PC-9 (cell line): ENCODE measurements at regions not wholly inside any gene's neighbourhood (a gene's known extent, or its start where the extent isn't known, plus 50 kb on each side); places are given as distances from the start of the nearest gene placed in this dataset.

ENCODE experiments used
- BruUV-seq: library from RNA; stranded (reverse); fragments of 400-500 nt; replicated peaks from 2 replicates; lab custom pipeline; 2021; lab: Mats Ljungman, UMichigan
- CTCF ChIA-PET: fragments of 300-600 bp; sonication (Branson Sonifier 250); formaldehyde crosslinking; loops from one replicate; lab custom pipeline; 2022; ENCODE audit warnings: antibody characterized with exemption; lab: Charles Lee
- POLR2A ChIA-PET: fragments of 300-600 bp; sonication (Branson Sonifier 250); formaldehyde crosslinking; loops from one replicate; lab custom pipeline; 2022; ENCODE audit warnings: antibody characterized with exemption; ENCODE audit not compliant: unreplicated experiment; lab: Charles Lee
- DNase-seq, 2 experiments: peaks; one replicate each; pipeline versions ENCODE4 v3.0.0 to v3.0.0-alpha.2; 2015 to 2022; ENCODE audit warnings: mixed read lengths in 1 of 2
- H2AFZ ChIP-seq: fragments of 200-600 bp; sonication (generic); 2 replicates; pipeline ENCODE4 v1.8.1; 2017; ENCODE audit warnings: antibody characterized with exemption
- H3F3A ChIP-seq: fragments of 200-600 bp; sonication (generic); 2 replicates; pipeline ENCODE4 v1.8.1; 2017; ENCODE audit warnings: antibody characterized with exemption, mild to moderate bottlenecking, low read depth; ENCODE audit not compliant: insufficient read depth
- H3K27ac ChIP-seq: fragments of 200-600 bp; sonication (generic); 2 replicates; pipeline ENCODE4 v1.6.1; 2016; ENCODE audit warnings: mixed run types
- H3K27me3 ChIP-seq: fragments of 200-600 bp; sonication (generic); 2 replicates; pipeline ENCODE4 v1.6.1; 2016; ENCODE audit warnings: low read depth, mixed run types; ENCODE audit not compliant: insufficient read depth
- H3K36me3 ChIP-seq: fragments of 200-600 bp; sonication (generic); 2 replicates; pipeline ENCODE4 v1.6.1; 2016; ENCODE audit warnings: low read depth, mixed run types
- H3K4me1 ChIP-seq: fragments of 200-600 bp; sonication (generic); replicated peaks from 2 replicates; pipeline ENCODE4 v1.6.1; 2016; ENCODE audit warnings: mixed run types; ENCODE audit not compliant: insufficient read depth
- H3K4me2 ChIP-seq: fragments of 200-600 bp; sonication (generic); 2 replicates; pipeline ENCODE4 v1.6.1; 2017; ENCODE audit warnings: mixed run types
- H3K4me3 ChIP-seq: fragments of 200-600 bp; sonication (generic); 2 replicates; pipeline ENCODE4 v1.6.1; 2016; ENCODE audit warnings: mixed run types
- H3K79me2 ChIP-seq: fragments of 200-600 bp; sonication (generic); 2 replicates; pipeline ENCODE4 v1.6.1; 2017; ENCODE audit warnings: low read depth, mixed run types
- H3K9me2 ChIP-seq: fragments of 200-600 bp; sonication (generic); 2 replicates; pipeline ENCODE4 v1.8.1; 2017; ENCODE audit warnings: mild to moderate bottlenecking; ENCODE audit not compliant: insufficient read depth
- H3K9me3 ChIP-seq: fragments of 200-600 bp; sonication (generic); 2 replicates; pipeline ENCODE4 v1.8.1; 2016; ENCODE audit warnings: low read depth; ENCODE audit not compliant: insufficient read depth
- H4K20me1 ChIP-seq: fragments of 200-600 bp; sonication (generic); 2 replicates; pipeline ENCODE4 v1.8.1; 2017; ENCODE audit not compliant: insufficient read depth
- CTCF ChIP-seq: fragments of 200-600 bp; sonication (generic); conservative IDR thresholded peaks from 2 replicates; pipeline ENCODE4 v1.6.1; 2017; ENCODE audit warnings: mixed run types, antibody characterized with exemption, mild to moderate bottlenecking, moderate library complexity
- EZH2 ChIP-seq: fragments of 200-600 bp; sonication (generic); IDR thresholded peaks from 2 replicates; pipeline ENCODE4 v1.8.0; 2017; ENCODE audit warnings: antibody characterized with exemption, low read depth
- intact Hi-C: fragments of 100-400 bp; cut with micrococcal nuclease; formaldehyde crosslinking; loops from one replicate; pipeline ENCODE4 v1.10.0; 2022; ENCODE audit not compliant: unreplicated experiment

GRCh38 chr18:30927042-30927441 is 115.5 kb downstream of the DSC3 start:
- H3K9me2 ChIP-seq: no peaks in the 10 kb centered on the region
- H3K9me3 ChIP-seq: no peaks in the 10 kb centered on the region
- H3K27me3 ChIP-seq: no peaks in the 10 kb centered on the region
- ChIA-PET POLR2A (no interaction called here), CTCF (no interaction called here)
- no peaks in the 10 kb centered on the region for H3K36me3 ChIP-seq
- no peak overlapping the region for H3K27ac ChIP-seq
- no peaks in the 10 kb centered on the region for H3K4me1 ChIP-seq
- no peak overlapping the region for H3K4me2 ChIP-seq
- H3K4me3 ChIP-seq: no peak overlapping the region
- no TSS peak for BruUV-seq
- TF ChIP-seq EZH2: no peak
- TF ChIP-seq CTCF: no peak
- intact Hi-C loops: no loop called here
- H4K20me1 ChIP-seq: no peaks in the 10 kb centered on the region
- no peaks in the 10 kb centered on the region for H3F3A ChIP-seq
- no peak for DNase-seq
- no peaks in the 10 kb centered on the region for H3K79me2 ChIP-seq
- H2AFZ ChIP-seq: no peak overlapping the region

- Histone ChIP-seq H4K20me1 (no peaks in the 10 kb centered on the region), H3F3A (no peaks in the 10 kb centered on the region), H3K27ac (no peak overlapping the region), H2AFZ (no peak overlapping the region), H3K4me1 (no peaks in the 10 kb centered on the region), H3K36me3 (no peaks in the 10 kb centered on the region), H3K4me3 (no peak overlapping the region), H3K9me2 (no peaks in the 10 kb centered on the region), H3K4me2 (no peak overlapping the region), H3K27me3 (no peaks in the 10 kb centered on the region), H3K79me2 (no peaks in the 10 kb centered on the region), H3K9me3 (no peaks in the 10 kb centered on the region)
- CTCF ChIA-PET: no interaction called here
- BruUV-seq: no TSS peak
- POLR2A ChIA-PET: no interaction called here
- no peak for TF ChIP-seq CTCF
- no peak for TF ChIP-seq EZH2
- DNase-seq: no peak
- intact Hi-C loops: no loop called here
Measured at GRCh38 chr18:30925795-30926194, 116.7 kb downstream of the DSC3 start.

GRCh38 chr18:30920757-30921156 is 121.8 kb downstream of the DSC3 start:
- DNase-seq: no peak
- H4K20me1 ChIP-seq: no peaks in the 10 kb centered on the region
- H3K79me2 ChIP-seq: no peaks in the 10 kb centered on the region
- intact Hi-C loops: no loop called here
- TF ChIP-seq CTCF (no peak), EZH2 (no peak)
- POLR2A ChIA-PET: no interaction called here
- H3K27ac ChIP-seq: no peak overlapping the region
- CTCF ChIA-PET: no interaction called here
- H3K4me3 ChIP-seq: no peak overlapping the region
- H3K9me3 ChIP-seq: no peaks in the 10 kb centered on the region
- H3K4me1 ChIP-seq: no peaks in the 10 kb centered on the region
- no peak overlapping the region for H2AFZ ChIP-seq
- no peak overlapping the region for H3K4me2 ChIP-seq
- H3K27me3 ChIP-seq: no peaks in the 10 kb centered on the region
- H3F3A ChIP-seq: no peaks in the 10 kb centered on the region
- H3K9me2 ChIP-seq: no peaks in the 10 kb centered on the region
- no peaks in the 10 kb centered on the region for H3K36me3 ChIP-seq
- BruUV-seq: no TSS peak
